ENCODE measurements at regions not wholly inside any gene's neighbourhood (a gene's known extent, or its start where the extent isn't known, plus 50 kb on each side); places are given as distances from the start of the nearest gene placed in this dataset.

DNA sequence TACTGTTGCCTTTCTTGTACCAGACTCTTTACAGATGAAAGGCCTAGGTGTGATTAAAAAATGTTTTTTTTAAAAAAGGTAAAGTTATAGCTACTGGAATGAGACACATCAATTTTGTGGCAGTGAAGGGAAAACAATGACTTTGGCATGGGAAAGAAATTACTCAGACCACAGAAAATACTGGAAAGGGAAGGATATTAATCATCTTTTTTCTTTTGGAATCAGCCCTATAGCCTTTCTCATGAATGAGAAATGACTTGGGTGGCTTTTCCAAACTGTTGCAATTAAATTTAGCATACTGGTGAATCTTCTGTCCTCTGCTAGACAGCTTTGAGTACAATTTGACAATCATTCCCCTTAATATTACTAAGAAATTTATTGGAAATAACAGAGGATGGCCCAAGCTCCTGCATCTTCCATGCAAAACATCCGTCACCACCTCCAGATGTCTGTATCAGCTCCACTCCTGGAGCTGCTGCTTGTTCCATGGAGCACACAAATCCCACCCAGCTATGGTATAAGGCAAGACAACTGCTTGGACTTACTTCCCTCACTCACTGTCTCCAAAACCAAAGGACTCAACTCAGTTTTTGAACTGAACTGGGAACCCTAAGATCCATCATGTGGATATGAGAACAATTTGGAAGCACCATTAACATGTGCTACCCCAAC lies 97.6 kb upstream of the ARSJ start:
- Histone ChIP-seq H3K4me3 (no peak overlapping the region), H3K27me3 (no peaks in the 10 kb centered on the region), H3K9me3 (no peaks in the 10 kb centered on the region), H3K27ac (no peak overlapping the region), H3K4me1 (no peaks in the 10 kb centered on the region), H3K36me3 (no peaks in the 10 kb centered on the region)
- in situ Hi-C loops (cut with MboI; ENCODE audit: low sequenced_read_pairs in 4 of 4), result no loop called here
- no peak for DNase-seq
- intact Hi-C loops (cut with DNase I; ENCODE audit: low total_unique reads), result loop anchor here (10.0 kb wide), 1 partner anchor 532 kb away; no protein-coding TSS in a partner anchor
- no peak for ATAC-seq
- TF ChIP-seq POLR2A (IDR thresholded peaks at IDR 0.05), result no peak
- TF ChIP-seq, protein P1, sequence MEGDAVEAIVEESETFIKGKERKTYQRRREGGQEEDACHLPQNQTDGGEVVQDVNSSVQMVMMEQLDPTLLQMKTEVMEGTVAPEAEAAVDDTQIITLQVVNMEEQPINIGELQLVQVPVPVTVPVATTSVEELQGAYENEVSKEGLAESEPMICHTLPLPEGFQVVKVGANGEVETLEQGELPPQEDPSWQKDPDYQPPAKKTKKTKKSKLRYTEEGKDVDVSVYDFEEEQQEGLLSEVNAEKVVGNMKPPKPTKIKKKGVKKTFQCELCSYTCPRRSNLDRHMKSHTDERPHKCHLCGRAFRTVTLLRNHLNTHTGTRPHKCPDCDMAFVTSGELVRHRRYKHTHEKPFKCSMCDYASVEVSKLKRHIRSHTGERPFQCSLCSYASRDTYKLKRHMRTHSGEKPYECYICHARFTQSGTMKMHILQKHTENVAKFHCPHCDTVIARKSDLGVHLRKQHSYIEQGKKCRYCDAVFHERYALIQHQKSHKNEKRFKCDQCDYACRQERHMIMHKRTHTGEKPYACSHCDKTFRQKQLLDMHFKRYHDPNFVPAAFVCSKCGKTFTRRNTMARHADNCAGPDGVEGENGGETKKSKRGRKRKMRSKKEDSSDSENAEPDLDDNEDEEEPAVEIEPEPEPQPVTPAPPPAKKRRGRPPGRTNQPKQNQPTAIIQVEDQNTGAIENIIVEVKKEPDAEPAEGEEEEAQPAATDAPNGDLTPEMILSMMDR (IDR thresholded peaks at IDR 0.05 in 4 of 5, conservative IDR thresholded peaks at IDR 0.05 in 1 of 5), result no peak

DNA sequence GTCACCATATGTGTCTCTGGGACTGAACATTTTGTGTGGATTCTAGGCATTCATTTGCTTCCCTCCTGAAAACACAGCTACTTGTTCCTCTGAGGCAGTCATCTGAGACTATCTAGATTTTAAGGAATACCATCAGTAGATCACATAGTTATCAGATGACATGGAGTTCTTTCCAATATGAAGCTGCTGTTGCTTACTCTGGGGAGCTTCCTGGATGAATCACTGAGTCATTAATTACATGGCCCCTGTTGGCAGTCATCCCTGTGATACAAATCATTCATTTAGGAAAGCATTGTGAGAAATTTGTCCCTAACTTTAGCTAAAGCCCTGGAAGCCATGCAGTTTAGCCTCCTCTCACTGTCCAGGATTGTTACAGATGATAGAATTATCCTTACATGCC lies 98.2 kb upstream of the ARSJ start:
- intact Hi-C loops (cut with DNase I; ENCODE audit: low total_unique reads) (loop anchor here (10.0 kb wide), 1 partner anchor 533 kb away; no protein-coding TSS in a partner anchor), in situ Hi-C loops (cut with MboI; ENCODE audit: low sequenced_read_pairs in 4 of 4) (no loop called here)
- no peak for ATAC-seq
- no peaks in the 10 kb centered on the region for H3K4me1 ChIP-seq
- DNase-seq, result no peak
- H3K4me3 ChIP-seq, result no peak overlapping the region
- no peak overlapping the region for H3K27ac ChIP-seq
- no peak for TF ChIP-seq POLR2A (IDR thresholded peaks at IDR 0.05)
- TF ChIP-seq, protein P1 (IDR thresholded peaks at IDR 0.05 in 4 of 5, conservative IDR thresholded peaks at IDR 0.05 in 1 of 5), result no peak
- H3K9me3 ChIP-seq, result no peaks in the 10 kb centered on the region
- H3K36me3 ChIP-seq, result no peaks in the 10 kb centered on the region
- H3K27me3 ChIP-seq, result no peaks in the 10 kb centered on the region

DNA sequence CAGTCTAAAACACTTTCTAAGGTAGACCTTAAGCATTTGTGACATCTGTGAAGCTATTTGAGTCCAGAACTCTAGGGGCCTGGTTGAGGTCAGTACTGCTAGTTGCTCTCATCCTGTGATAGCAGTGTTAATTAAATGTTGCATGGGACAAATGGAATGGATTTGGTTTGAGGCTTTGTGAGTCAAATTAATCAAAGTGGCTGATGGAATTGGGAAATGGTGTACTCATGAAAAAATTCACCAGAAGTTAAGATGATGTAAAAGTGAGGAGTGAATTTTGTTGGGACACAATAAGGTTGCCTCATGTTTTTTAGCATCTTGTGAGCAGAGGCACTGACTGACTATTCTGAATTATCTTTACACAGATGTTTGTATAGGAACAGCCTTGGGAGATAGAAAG lies 99.2 kb upstream of the ARSJ start:
- H3K9me3 ChIP-seq, result no peaks in the 10 kb centered on the region
- in situ Hi-C loops (cut with MboI; ENCODE audit: low sequenced_read_pairs in 4 of 4), result no loop called here
- H3K4me3 ChIP-seq, result no peak overlapping the region
- H3K36me3 ChIP-seq, result no peaks in the 10 kb centered on the region
- no peaks in the 10 kb centered on the region for H3K4me1 ChIP-seq
- TF ChIP-seq, protein P1 (IDR thresholded peaks at IDR 0.05 in 4 of 5, conservative IDR thresholded peaks at IDR 0.05 in 1 of 5), result no peak
- TF ChIP-seq POLR2A (IDR thresholded peaks at IDR 0.05), result no peak
- no peaks in the 10 kb centered on the region for H3K27me3 ChIP-seq
- DNase-seq (no peak), ATAC-seq (no peak)
- intact Hi-C loops (cut with DNase I; ENCODE audit: low total_unique reads), result loop anchor here (10.0 kb wide), 1 partner anchor 534 kb away; no protein-coding TSS in a partner anchor
- H3K27ac ChIP-seq, result no peak overlapping the region

DNA sequence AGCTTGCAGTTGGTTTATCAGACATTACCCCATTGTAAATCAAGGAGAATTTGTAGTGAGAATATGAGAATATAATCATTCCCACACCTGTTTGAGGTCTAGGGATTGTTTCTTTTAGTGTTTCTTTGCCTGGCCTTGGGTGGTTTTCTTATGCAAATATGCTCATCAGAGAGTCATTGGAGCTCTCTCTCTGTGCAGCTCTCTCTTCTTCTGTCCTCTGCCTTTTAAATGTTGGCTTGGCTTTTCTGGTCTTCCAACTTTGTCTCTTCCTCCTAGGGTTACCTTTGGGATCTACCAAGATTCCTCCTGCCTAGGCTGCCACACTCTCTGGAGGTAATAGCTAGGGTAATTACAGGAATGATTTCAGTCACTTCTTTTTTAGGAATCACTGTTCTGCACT lies 102.3 kb upstream of the ARSJ start:
- Histone ChIP-seq H3K27ac (no peak overlapping the region), H3K36me3 (no peaks in the 10 kb centered on the region), H3K9me3 (no peaks in the 10 kb centered on the region), H3K4me3 (no peak overlapping the region), H3K4me1 (no peaks in the 10 kb centered on the region), H3K27me3 (no peaks in the 10 kb centered on the region)
- no peak for TF ChIP-seq POLR2A (IDR thresholded peaks at IDR 0.05)
- TF ChIP-seq, protein P1 (IDR thresholded peaks at IDR 0.05 in 4 of 5, conservative IDR thresholded peaks at IDR 0.05 in 1 of 5), result no peak
- ATAC-seq, result no peak
- in situ Hi-C loops (cut with MboI; ENCODE audit: low sequenced_read_pairs in 4 of 4) (no loop called here), intact Hi-C loops (cut with DNase I; ENCODE audit: low total_unique reads) (no loop called here)
- no peak for DNase-seq

DNA sequence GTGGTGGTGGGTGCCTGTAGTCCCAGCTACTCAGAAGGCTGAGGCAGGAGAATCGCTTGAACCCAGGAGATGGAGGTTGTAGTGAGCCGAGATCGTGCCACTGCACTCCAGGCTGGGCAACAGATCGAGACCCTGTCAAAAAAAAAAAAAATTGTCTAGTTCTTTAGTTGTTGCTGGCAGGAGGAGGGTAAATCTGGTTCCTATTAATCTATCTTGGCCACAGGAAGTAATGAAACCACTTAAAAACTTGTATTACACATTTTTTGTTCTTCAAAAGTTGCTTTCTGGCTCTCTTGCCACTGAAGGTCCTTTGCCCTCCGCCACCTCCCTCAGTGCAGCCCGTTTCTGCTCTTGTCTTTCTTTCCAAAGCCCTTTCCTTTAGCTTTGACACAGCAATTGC lies 102.9 kb upstream of the ARSJ start:
- ATAC-seq (no peak), DNase-seq (no peak)
- Histone ChIP-seq H3K9me3 (no peaks in the 10 kb centered on the region), H3K4me1 (no peaks in the 10 kb centered on the region), H3K27me3 (no peaks in the 10 kb centered on the region), H3K36me3 (no peaks in the 10 kb centered on the region), H3K4me3 (no peak overlapping the region), H3K27ac (no peak overlapping the region)
- intact Hi-C loops (cut with DNase I; ENCODE audit: low total_unique reads) (no loop called here), in situ Hi-C loops (cut with MboI; ENCODE audit: low sequenced_read_pairs in 4 of 4) (no loop called here)
- TF ChIP-seq, protein P1 (IDR thresholded peaks at IDR 0.05 in 4 of 5, conservative IDR thresholded peaks at IDR 0.05 in 1 of 5), result no peak
- no peak for TF ChIP-seq POLR2A (IDR thresholded peaks at IDR 0.05)

Data from gastrocnemius medialis (tissue), 4 donors.